ENCODE measurements at regions not wholly inside any gene's neighbourhood (a gene's known extent, or its start where the extent isn't known, plus 50 kb on each side); places are given as distances from the start of the nearest gene placed in this dataset.

GRCh38 chr12:30438601-30439041 is 257.0 kb downstream of the IPO8 start:
- H3K27ac Mint-ChIP-seq: no peak overlapping the region
- WGBS (ENCODE audit: insufficient coverage): no CpG with 5 or more reads among the region's 1 CpG
- H3K9me3 Mint-ChIP-seq (ENCODE audit: insufficient read depth): peaks cover 2% of the 10 kb centered on the region
- H3K4me3 ChIP-seq (ENCODE audit: control extremely low read depth in 1 of 5, extremely low read depth in 1 of 5, insufficient read depth in 1 of 5, low read depth in 2 of 5, low read length in 4 of 5): no peak overlapping the region
- no peak for DNase-seq
- intact Hi-C loops (cut with micrococcal nuclease): no loop called here
- H3K9ac ChIP-seq (ENCODE audit: low read length): no peak overlapping the region
- no peaks in the 10 kb centered on the region for H4K20me1 ChIP-seq (ENCODE audit: control insufficient read depth, insufficient read depth, low read length, poor library complexity, severe bottlenecking)
- no peak overlapping the region for H3K4me2 ChIP-seq (replicated peaks; ENCODE audit: low read depth, low read length, poor library complexity, severe bottlenecking)
- no peak overlapping the region for H2AFZ ChIP-seq (ENCODE audit: insufficient read depth, low read depth, low read length, poor library complexity, severe bottlenecking)
- H3K27me3 ChIP-seq (replicated peaks in 1 of 4; ENCODE audit: control extremely low read depth in 1 of 4, control insufficient read depth in 3 of 4, insufficient read depth in 4 of 4, low read length in 3 of 4): no peaks in the 10 kb centered on the region
- CTCF ChIA-PET: no interaction called here
- ATAC-seq (ENCODE audit: low read depth): no peak
- H3K79me2 ChIP-seq (ENCODE audit: control insufficient read depth, insufficient read depth, low read length): no peaks in the 10 kb centered on the region
- no peaks in the 10 kb centered on the region for H3K9me3 ChIP-seq (ENCODE audit: control extremely low read depth in 1 of 3, control insufficient read depth in 2 of 3, insufficient read depth in 1 of 3, low read length in 2 of 3)
- POLR2A ChIA-PET: no interaction called here
- no peaks in the 10 kb centered on the region for H3K27me3 Mint-ChIP-seq
- no peaks in the 10 kb centered on the region for H3K4me1 ChIP-seq (ENCODE audit: control insufficient read depth in 2 of 2, insufficient read depth in 2 of 2, low read length in 2 of 2)
- H3K27ac ChIP-seq (ENCODE audit: low read length in 2 of 2): no peak overlapping the region
- H3K4me3 Mint-ChIP-seq: no peak overlapping the region
- H3K4me1 Mint-ChIP-seq: no peaks in the 10 kb centered on the region
- TF ChIP-seq EZH2 (IDR thresholded peaks at IDR 0.05; ENCODE audit: borderline replicate concordance, insufficient read depth, low read depth, low read length, poor library complexity, severe bottlenecking) (no peak), CTCF (IDR thresholded peaks at IDR 0.05) (no peak)
- H3K36me3 ChIP-seq (replicated peaks in 1 of 2; ENCODE audit: control extremely low read depth in 1 of 2, control insufficient read depth in 1 of 2, extremely low read depth in 1 of 2, insufficient read depth in 2 of 2, low read length in 1 of 2): no peaks in the 10 kb centered on the region

DNA sequence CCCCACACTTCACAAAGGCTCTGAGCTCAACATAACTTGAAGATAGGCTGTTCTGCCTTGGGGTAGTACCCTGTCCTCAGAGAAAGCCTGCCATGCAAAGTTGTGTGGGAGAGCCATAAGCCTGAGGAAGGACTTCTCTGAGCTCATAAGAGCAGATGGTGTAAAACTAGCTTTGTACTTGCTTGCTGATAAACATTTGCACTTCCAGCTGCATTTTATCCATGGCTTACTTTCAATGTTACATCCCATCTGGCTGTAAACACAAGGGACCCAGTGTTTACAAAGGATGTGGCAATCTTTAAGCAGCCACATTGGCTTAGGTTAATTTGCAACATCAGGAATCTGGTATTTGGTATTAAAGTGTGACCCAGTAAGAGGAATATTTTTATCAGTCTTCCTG is 258.1 kb downstream of the IPO8 start:
- H3K4me1 ChIP-seq (ENCODE audit: control insufficient read depth in 2 of 2, insufficient read depth in 2 of 2, low read length in 2 of 2): no peaks in the 10 kb centered on the region
- no peak overlapping the region for H3K9ac ChIP-seq (ENCODE audit: low read length)
- no peak overlapping the region for H3K4me3 ChIP-seq (ENCODE audit: control extremely low read depth in 1 of 5, extremely low read depth in 1 of 5, insufficient read depth in 1 of 5, low read depth in 2 of 5, low read length in 4 of 5)
- ChIA-PET POLR2A (no interaction called here), CTCF (no interaction called here)
- no peak for DNase-seq
- no peaks in the 10 kb centered on the region for H3K4me1 Mint-ChIP-seq
- no peaks in the 10 kb centered on the region for H3K27me3 ChIP-seq (replicated peaks in 1 of 4; ENCODE audit: control extremely low read depth in 1 of 4, control insufficient read depth in 3 of 4, insufficient read depth in 4 of 4, low read length in 3 of 4)
- H3K9me3 ChIP-seq (ENCODE audit: control extremely low read depth in 1 of 3, control insufficient read depth in 2 of 3, insufficient read depth in 1 of 3, low read length in 2 of 3): no peaks in the 10 kb centered on the region
- H3K27ac Mint-ChIP-seq: no peak overlapping the region
- H3K9me3 Mint-ChIP-seq (ENCODE audit: insufficient read depth): peaks cover 2% of the 10 kb centered on the region
- no peaks in the 10 kb centered on the region for H3K79me2 ChIP-seq (ENCODE audit: control insufficient read depth, insufficient read depth, low read length)
- TF ChIP-seq CTCF (IDR thresholded peaks at IDR 0.05) (no peak), EZH2 (IDR thresholded peaks at IDR 0.05; ENCODE audit: borderline replicate concordance, insufficient read depth, low read depth, low read length, poor library complexity, severe bottlenecking) (no peak)
- H2AFZ ChIP-seq (ENCODE audit: insufficient read depth, low read depth, low read length, poor library complexity, severe bottlenecking): no peak overlapping the region
- no peak overlapping the region for H3K4me2 ChIP-seq (replicated peaks; ENCODE audit: low read depth, low read length, poor library complexity, severe bottlenecking)
- H3K27ac ChIP-seq (ENCODE audit: low read length in 2 of 2): no peak overlapping the region
- intact Hi-C loops (cut with micrococcal nuclease): no loop called here
- H3K4me3 Mint-ChIP-seq: no peak overlapping the region
- ATAC-seq (ENCODE audit: low read depth): no peak
- H3K27me3 Mint-ChIP-seq: no peaks in the 10 kb centered on the region
- H4K20me1 ChIP-seq (ENCODE audit: control insufficient read depth, insufficient read depth, low read length, poor library complexity, severe bottlenecking): no peaks in the 10 kb centered on the region
- no peaks in the 10 kb centered on the region for H3K36me3 ChIP-seq (replicated peaks in 1 of 2; ENCODE audit: control extremely low read depth in 1 of 2, control insufficient read depth in 1 of 2, extremely low read depth in 1 of 2, insufficient read depth in 2 of 2, low read length in 1 of 2)
